OCI-LY1 (cell line): ENCODE measurements at regions not wholly inside any gene's neighbourhood (a gene's known extent, or its start where the extent isn't known, plus 50 kb on each side); places are given as distances from the start of the nearest gene placed in this dataset.

Experiments
- H2AFZ ChIP-seq: fragments of 200-600 bp; sonication (generic), shearing (Covaris generic); 2 replicates; pipeline ENCODE4 v1.6.0; 2014; ENCODE audit warnings: antibody characterized with exemption, mild to moderate bottlenecking, low read length
- H3F3A ChIP-seq: fragments of 200-600 bp; sonication (generic), shearing (Covaris generic); 2 replicates; pipeline ENCODE4 v1.6.0; 2014; ENCODE audit warnings: mild to moderate bottlenecking, antibody characterized with exemption, low read length, moderate library complexity; ENCODE audit not compliant: insufficient read depth
- H3K27ac ChIP-seq: fragments of 200-600 bp; sonication (generic); 2 replicates; pipeline ENCODE4 v1.5.1; 2014; ENCODE audit warnings: low read length, mixed run types, mild to moderate bottlenecking, low read depth; ENCODE audit not compliant: poor library complexity, severe bottlenecking
- H3K27me3 ChIP-seq: fragments of 200-600 bp; sonication (generic); 2 replicates; pipeline ENCODE4 v1.6.0; 2014; ENCODE audit warnings: antibody characterized with exemption, mild to moderate bottlenecking, low read length, moderate library complexity; ENCODE audit not compliant: insufficient read depth
- H3K36me3 ChIP-seq: fragments of 200-600 bp; sonication (generic); 2 replicates; pipeline ENCODE4 v1.6.1; 2014; ENCODE audit warnings: mild to moderate bottlenecking, antibody characterized with exemption, low read length, moderate library complexity, mixed read lengths; ENCODE audit not compliant: insufficient read depth
- H3K4me1 ChIP-seq: fragments of 200-600 bp; sonication (generic); 2 replicates; pipeline ENCODE4 v1.5.1; 2014; ENCODE audit warnings: mild to moderate bottlenecking, low read length, moderate library complexity; ENCODE audit not compliant: insufficient read depth, severe bottlenecking
- H3K4me2 ChIP-seq: fragments of 200-600 bp; sonication (generic), shearing (Covaris generic); 2 replicates; pipeline ENCODE4 v1.6.1; 2014; ENCODE audit warnings: low read length
- H3K4me3 ChIP-seq: fragments of 200-600 bp; sonication (generic); 2 replicates; pipeline ENCODE4 v1.5.1; 2014; ENCODE audit warnings: low read length, low read depth, mild to moderate bottlenecking, mixed read lengths; ENCODE audit not compliant: poor library complexity, severe bottlenecking
- H3K79me2 ChIP-seq: fragments of 200-600 bp; shearing (Covaris generic); 2 replicates; pipeline ENCODE4 v1.6.1; 2016; ENCODE audit warnings: mixed run types, low read length, mixed read lengths; ENCODE audit not compliant: insufficient read depth
- H3K9ac ChIP-seq: fragments of 200-600 bp; sonication (generic), shearing (Covaris generic); 2 replicates; pipeline ENCODE4 v1.6.1; 2014; ENCODE audit warnings: mild to moderate bottlenecking, low read length, mixed read lengths
- H3K9me2 ChIP-seq: fragments of 200-600 bp; sonication (generic), shearing (Covaris generic); 2 replicates; pipeline ENCODE4 v1.6.1; 2014; ENCODE audit warnings: low read depth, mild to moderate bottlenecking, low read length, mixed read lengths
- H3K9me3 ChIP-seq: fragments of 200-600 bp; shearing (Covaris generic); 2 replicates; pipeline ENCODE4 v1.6.1; 2014; ENCODE audit warnings: low read length, mixed read lengths
- H4K20me1 ChIP-seq: fragments of 200-600 bp; sonication (generic), shearing (Covaris generic); 2 replicates; pipeline ENCODE4 v1.6.0; 2016; ENCODE audit warnings: mild to moderate bottlenecking, low read length; ENCODE audit not compliant: insufficient read depth
- CTCF ChIP-seq: fragments of 200-600 bp; sonication (generic), shearing (Covaris generic); IDR thresholded peaks from 2 replicates; pipeline ENCODE4 v1.5.1; 2017; ENCODE audit warnings: mild to moderate bottlenecking, antibody characterized with exemption, low read length, moderate library complexity, mixed read lengths
- EZH2 ChIP-seq: fragments of 200-600 bp; sonication (generic), shearing (Covaris generic); IDR thresholded peaks from 2 replicates; pipeline ENCODE4 v1.8.0; 2017; ENCODE audit warnings: borderline replicate concordance, mixed run types, mild to moderate bottlenecking, antibody characterized with exemption, low read length, moderate library complexity, mixed read lengths

GRCh38 chr4:61086357-61086756, 113.8 kb upstream of the ADGRL3 start:
- no peaks in the 10 kb centered on the region for H3K9me2 ChIP-seq

GRCh38 chr4:61086979-61087378, 113.1 kb upstream of the ADGRL3 start:
- Histone ChIP-seq H3K9me2 (no peaks in the 10 kb centered on the region), H3K9me3 (no peaks in the 10 kb centered on the region), H3K4me2 (no peak overlapping the region), H2AFZ (no peak overlapping the region), H3K4me1 (no peaks in the 10 kb centered on the region), H3K27me3 (no peaks in the 10 kb centered on the region), H3K27ac (no peak overlapping the region), H4K20me1 (no peaks in the 10 kb centered on the region), H3K79me2 (no peaks in the 10 kb centered on the region), H3F3A (no peaks in the 10 kb centered on the region), H3K9ac (no peak overlapping the region), H3K4me3 (no peak overlapping the region), H3K36me3 (no peaks in the 10 kb centered on the region)
- no peak for TF ChIP-seq CTCF
- TF ChIP-seq EZH2, result no peak

More at GRCh38 chr4:61086357-61086756, 113.8 kb upstream of the ADGRL3 start:
- Histone ChIP-seq H2AFZ (no peak overlapping the region), H3K27ac (no peak overlapping the region), H3K4me2 (no peak overlapping the region), H3K4me3 (no peak overlapping the region), H3K36me3 (no peaks in the 10 kb centered on the region), H3K9ac (no peak overlapping the region), H3K4me1 (no peaks in the 10 kb centered on the region), H3K79me2 (no peaks in the 10 kb centered on the region), H3K9me3 (no peaks in the 10 kb centered on the region), H3K27me3 (no peaks in the 10 kb centered on the region), H4K20me1 (no peaks in the 10 kb centered on the region), H3F3A (no peaks in the 10 kb centered on the region)
- TF ChIP-seq EZH2, result no peak
- no peak for TF ChIP-seq CTCF

- H3K27me3 ChIP-seq, result no peaks in the 10 kb centered on the region
- H3K9ac ChIP-seq, result no peak overlapping the region
- H3K9me2 ChIP-seq, result no peaks in the 10 kb centered on the region
- H3K4me1 ChIP-seq, result no peaks in the 10 kb centered on the region
- H2AFZ ChIP-seq, result no peak overlapping the region
- no peak overlapping the region for H3K4me2 ChIP-seq
- no peaks in the 10 kb centered on the region for H3K36me3 ChIP-seq
- H3K4me3 ChIP-seq, result no peak overlapping the region
- H3K27ac ChIP-seq, result no peak overlapping the region
- no peak for TF ChIP-seq CTCF
- TF ChIP-seq EZH2, result no peak
- no peaks in the 10 kb centered on the region for H3F3A ChIP-seq
- no peaks in the 10 kb centered on the region for H3K79me2 ChIP-seq
- no peaks in the 10 kb centered on the region for H3K9me3 ChIP-seq
- H4K20me1 ChIP-seq, result no peaks in the 10 kb centered on the region
Measured at GRCh38 chr4:61094854-61095598, 105.1 kb upstream of the ADGRL3 start.
